Fibroblast of lung (primary cell): ENCODE measurements at regions not wholly inside any gene's neighbourhood (a gene's known extent, or its start where the extent isn't known, plus 50 kb on each side); places are given as distances from the start of the nearest gene placed in this dataset.
A peak's percentile ranks its signal among the peaks of the same experiment; 100 is the strongest.

Experiments used
- DNase-seq, 2 donors: peaks; one replicate each; pipeline versions ENCODE4 v3.0.0 to v3.0.0-alpha.2; 2010; ENCODE audit warnings: low read depth in 2 of 2
- H2AFZ ChIP-seq: 2 replicates; pipeline ENCODE4 v1.5.1; 2012; ENCODE audit warnings: low read length, control low read depth, inconsistent platforms
- H3K27ac ChIP-seq: 2 replicates; pipeline ENCODE4 v1.5.1; 2011; ENCODE audit warnings: low read length, control low read depth; ENCODE audit not compliant: insufficient read depth
- H3K27me3 ChIP-seq: 2 replicates; pipeline ENCODE4 v1.5.1; 2011; ENCODE audit warnings: mild to moderate bottlenecking, low read length; ENCODE audit not compliant: control insufficient read depth, insufficient read depth
- H3K36me3 ChIP-seq: 2 replicates; pipeline ENCODE4 v1.5.1; 2011; ENCODE audit warnings: low read length; ENCODE audit not compliant: control insufficient read depth, insufficient read depth
- H3K4me1 ChIP-seq: 2 replicates; pipeline ENCODE4 v1.5.1; 2011; ENCODE audit warnings: low read length; ENCODE audit not compliant: control insufficient read depth, insufficient read depth; ENCODE audit errors: extremely low read depth
- H3K4me2 ChIP-seq: 2 replicates; pipeline ENCODE4 v1.5.1; 2011; ENCODE audit warnings: low read length, control low read depth; ENCODE audit not compliant: insufficient read depth; ENCODE audit errors: extremely low read depth
- H3K4me3 ChIP-seq, 4 experiments: fragments of 200-600 bp in 1 of 4; sonication (generic) in 1 of 4; replicated peaks in 1 of 4; 2 replicates each; pipeline ENCODE4 v1.5.1; 2011 to 2016; ENCODE audit warnings: low read length in 4 of 4, low read depth in 3 of 4, mild to moderate bottlenecking in 3 of 4, control low read depth in 2 of 4, inconsistent platforms in 1 of 4, mixed read lengths in 1 of 4; ENCODE audit not compliant: insufficient read depth in 1 of 4; ENCODE audit errors: control extremely low read depth in 1 of 4
- H3K79me2 ChIP-seq: 2 replicates; pipeline ENCODE4 v1.5.1; 2012; ENCODE audit warnings: mild to moderate bottlenecking, low read length, inconsistent platforms; ENCODE audit not compliant: control insufficient read depth, insufficient read depth
- H3K9ac ChIP-seq: 2 replicates; pipeline ENCODE4 v1.5.1; 2011; ENCODE audit warnings: mild to moderate bottlenecking, low read length, control low read depth; ENCODE audit not compliant: insufficient read depth
- H3K9me3 ChIP-seq: 2 replicates; pipeline ENCODE4 v1.5.1; 2012; ENCODE audit warnings: low read depth, low read length; ENCODE audit not compliant: control insufficient read depth, insufficient read depth
- H4K20me1 ChIP-seq: 2 replicates; pipeline ENCODE4 v1.5.1; 2011; ENCODE audit warnings: low read length; ENCODE audit not compliant: control insufficient read depth, insufficient read depth; ENCODE audit errors: extremely low read depth
- EZH2 ChIP-seq: IDR thresholded peaks from 2 replicates; pipeline ENCODE4 v1.5.1; 2012; ENCODE audit warnings: low read length, control low read depth, mild to moderate bottlenecking; ENCODE audit errors: missing control alignments
- TF ChIP-seq, protein P1 (sequence below), 2 donors: IDR thresholded peaks in 1 of 2; conservative IDR thresholded peaks in 1 of 2; 1 replicate in 1 of 2; 2 replicates in 1 of 2; pipeline ENCODE4 v1.5.1; 2011 to 2012; ENCODE audit warnings: low read length in 2 of 2, control low read depth in 1 of 2, inconsistent platforms in 1 of 2, low read depth in 1 of 2, mild to moderate bottlenecking in 1 of 2

DNA sequence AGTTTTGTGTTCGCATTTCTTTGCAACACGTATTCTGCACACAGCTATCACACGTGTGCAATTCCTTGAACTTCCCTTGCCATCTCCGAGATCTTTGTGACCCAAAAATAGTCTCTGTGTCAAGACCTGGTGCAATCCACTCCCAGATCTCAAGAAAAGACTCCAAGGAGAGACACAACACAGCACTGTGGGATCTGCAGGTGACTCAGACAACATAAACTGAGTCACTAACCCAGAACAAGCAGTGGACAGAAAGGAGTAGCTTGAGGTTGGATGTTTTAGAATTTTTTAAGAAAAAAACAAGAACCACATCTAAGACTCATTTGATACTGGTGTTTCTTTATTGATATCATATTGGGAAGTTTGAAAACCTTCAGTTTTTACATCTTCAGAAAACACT, 396.9 kb downstream of the AGTPBP1 start:
- Histone ChIP-seq H3K79me2 (no peaks in the 10 kb centered on the region), H3K4me3 (no peak overlapping the region), H3K9me3 (no peaks in the 10 kb centered on the region), H3K27me3 (no peaks in the 10 kb centered on the region), H3K36me3 (no peaks in the 10 kb centered on the region), H3K27ac (no peak overlapping the region), H2AFZ (no peak overlapping the region), H3K4me1 (no peaks in the 10 kb centered on the region), H3K4me2 (no peak overlapping the region), H3K9ac (no peak overlapping the region), H4K20me1 (no peaks in the 10 kb centered on the region)
- no peak for TF ChIP-seq EZH2
- TF ChIP-seq, protein P1, sequence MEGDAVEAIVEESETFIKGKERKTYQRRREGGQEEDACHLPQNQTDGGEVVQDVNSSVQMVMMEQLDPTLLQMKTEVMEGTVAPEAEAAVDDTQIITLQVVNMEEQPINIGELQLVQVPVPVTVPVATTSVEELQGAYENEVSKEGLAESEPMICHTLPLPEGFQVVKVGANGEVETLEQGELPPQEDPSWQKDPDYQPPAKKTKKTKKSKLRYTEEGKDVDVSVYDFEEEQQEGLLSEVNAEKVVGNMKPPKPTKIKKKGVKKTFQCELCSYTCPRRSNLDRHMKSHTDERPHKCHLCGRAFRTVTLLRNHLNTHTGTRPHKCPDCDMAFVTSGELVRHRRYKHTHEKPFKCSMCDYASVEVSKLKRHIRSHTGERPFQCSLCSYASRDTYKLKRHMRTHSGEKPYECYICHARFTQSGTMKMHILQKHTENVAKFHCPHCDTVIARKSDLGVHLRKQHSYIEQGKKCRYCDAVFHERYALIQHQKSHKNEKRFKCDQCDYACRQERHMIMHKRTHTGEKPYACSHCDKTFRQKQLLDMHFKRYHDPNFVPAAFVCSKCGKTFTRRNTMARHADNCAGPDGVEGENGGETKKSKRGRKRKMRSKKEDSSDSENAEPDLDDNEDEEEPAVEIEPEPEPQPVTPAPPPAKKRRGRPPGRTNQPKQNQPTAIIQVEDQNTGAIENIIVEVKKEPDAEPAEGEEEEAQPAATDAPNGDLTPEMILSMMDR (conservative IDR thresholded peaks at IDR 0.05 in 1 of 2, IDR thresholded peaks at IDR 0.05 in 1 of 2; ENCODE audit: low read depth in 1 of 2, low read length in 2 of 2), result no peak
- DNase-seq, result peak in 1 of 2 donors; percentile 4

DNA sequence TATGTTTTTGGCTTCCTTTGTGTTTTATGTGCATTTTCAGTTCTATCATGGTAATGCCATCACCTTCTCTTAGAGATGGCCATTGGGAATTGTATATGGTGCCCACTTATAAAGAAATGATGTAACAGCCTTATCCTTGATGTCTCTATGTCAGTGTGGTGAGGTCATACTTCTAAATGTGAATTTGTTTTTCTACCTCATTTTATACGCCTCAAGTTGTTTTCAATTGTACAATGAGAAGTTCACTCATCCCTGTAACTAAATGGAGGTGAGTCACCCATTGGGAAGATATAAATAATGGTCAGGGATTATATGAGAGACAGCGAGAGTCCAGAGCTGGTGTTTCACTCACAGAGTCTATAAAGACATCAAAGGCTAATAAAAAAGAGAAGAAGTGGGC, 402.4 kb downstream of the AGTPBP1 start:
- TF ChIP-seq, protein P1 (conservative IDR thresholded peaks at IDR 0.05 in 1 of 2, IDR thresholded peaks at IDR 0.05 in 1 of 2; ENCODE audit: low read depth in 1 of 2, low read length in 2 of 2), result no peak
- no peak for TF ChIP-seq EZH2

GRCh38 chr9:85334228-85334627, 407.5 kb downstream of the AGTPBP1 start:
- DNase-seq, result no peak
- no peak overlapping the region for H3K4me2 ChIP-seq
- no peaks in the 10 kb centered on the region for H3K27me3 ChIP-seq
- H3K4me1 ChIP-seq, result no peaks in the 10 kb centered on the region
- H3K27ac ChIP-seq, result no peak overlapping the region
- TF ChIP-seq, protein P1 (conservative IDR thresholded peaks at IDR 0.05 in 1 of 2, IDR thresholded peaks at IDR 0.05 in 1 of 2; ENCODE audit: low read depth in 1 of 2, low read length in 2 of 2), result no peak
- no peak for TF ChIP-seq EZH2
- no peaks in the 10 kb centered on the region for H3K36me3 ChIP-seq
- H4K20me1 ChIP-seq, result no peaks in the 10 kb centered on the region
- H2AFZ ChIP-seq, result no peak overlapping the region
- H3K79me2 ChIP-seq, result no peaks in the 10 kb centered on the region
- no peak overlapping the region for H3K4me3 ChIP-seq
- no peak overlapping the region for H3K9ac ChIP-seq
- H3K9me3 ChIP-seq, result no peaks in the 10 kb centered on the region

More for the DNA sequence above, 402.4 kb downstream of the AGTPBP1 start:
- Histone ChIP-seq H3K27me3 (no peaks in the 10 kb centered on the region), H3K4me3 (no peak overlapping the region), H3K27ac (no peak overlapping the region), H3K9me3 (no peaks in the 10 kb centered on the region), H3K4me2 (no peak overlapping the region), H3K36me3 (no peaks in the 10 kb centered on the region), H2AFZ (no peak overlapping the region), H3K79me2 (no peaks in the 10 kb centered on the region), H3K4me1 (no peaks in the 10 kb centered on the region), H3K9ac (no peak overlapping the region), H4K20me1 (no peaks in the 10 kb centered on the region)
- no peak for DNase-seq
